Gastroesophageal sphincter (tissue), 3 donors: ENCODE measurements at regions not wholly inside any gene's neighbourhood (a gene's known extent, or its start where the extent isn't known, plus 50 kb on each side); places are given as distances from the start of the nearest gene placed in this dataset.

Source experiments
- CTCF ChIP-seq, 4 experiments: fragments of 200-600 bp in 2 of 4; fragments of 450-650 bp in 2 of 4; sonication (generic) in 1 of 4; IDR thresholded peaks; one replicate each; pipeline ENCODE4 v1.5.1; 2017 to 2019; ENCODE audit warnings: antibody characterized with exemption in 4 of 4, mild to moderate bottlenecking in 2 of 4, moderate library complexity in 2 of 4
- POLR2A ChIP-seq, 2 donors: fragments of 450-650 bp; IDR thresholded peaks; one replicate each; pipeline ENCODE4 v1.6.1; 2017; ENCODE audit warnings: antibody characterized with exemption in 2 of 2, mild to moderate bottlenecking in 2 of 2, moderate library complexity in 1 of 2
- POLR2AphosphoS5 ChIP-seq: sonication (generic); formaldehyde crosslinking; IDR thresholded peaks from one replicate; pipeline ENCODE4 v1.6.1; 2017; ENCODE audit warnings: antibody characterized with exemption

GRCh38 chr2:78538322-78538721 is 487.2 kb upstream of the REG3G start:
- TF ChIP-seq POLR2A (IDR thresholded peaks at IDR 0.05): no peak
- TF ChIP-seq CTCF (IDR thresholded peaks at IDR 0.05): no peak
- no peak for TF ChIP-seq POLR2AphosphoS5
